ENCODE measurements at regions not wholly inside any gene's neighbourhood (a gene's known extent, or its start where the extent isn't known, plus 50 kb on each side); places are given as distances from the start of the nearest gene placed in this dataset.

DNA sequence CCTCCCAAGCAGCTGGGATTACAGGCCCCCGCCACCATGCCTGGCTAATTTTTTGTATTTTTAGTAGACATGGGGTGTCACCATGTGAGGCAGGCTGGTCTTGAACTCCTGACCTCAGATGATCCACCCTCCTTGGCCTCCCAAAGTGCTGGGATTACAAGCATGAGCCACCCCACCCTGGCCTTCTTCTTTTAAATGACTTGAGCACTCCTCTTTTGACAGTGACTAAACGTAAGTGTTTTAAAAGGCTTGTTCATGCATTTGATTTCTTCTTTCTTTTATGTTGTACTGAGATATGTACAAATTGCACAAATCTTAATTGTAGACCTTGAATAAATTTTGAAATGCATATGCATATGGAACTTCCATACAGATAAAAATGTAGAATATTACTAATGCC lies 337.9 kb downstream of the CETN3 start:
- no peak overlapping the region for H3K4me3 ChIP-seq (ENCODE audit: low read depth, low read length)
- DNase-seq (ENCODE audit: low read depth, low spot score) = no peak
- in situ Hi-C loops (cut with HindIII; ENCODE audit: low sequenced_read_pairs) = no loop called here
- TF ChIP-seq CTCF (IDR thresholded peaks at IDR 0.05; ENCODE audit: low read depth, low read length) = no peak

DNA sequence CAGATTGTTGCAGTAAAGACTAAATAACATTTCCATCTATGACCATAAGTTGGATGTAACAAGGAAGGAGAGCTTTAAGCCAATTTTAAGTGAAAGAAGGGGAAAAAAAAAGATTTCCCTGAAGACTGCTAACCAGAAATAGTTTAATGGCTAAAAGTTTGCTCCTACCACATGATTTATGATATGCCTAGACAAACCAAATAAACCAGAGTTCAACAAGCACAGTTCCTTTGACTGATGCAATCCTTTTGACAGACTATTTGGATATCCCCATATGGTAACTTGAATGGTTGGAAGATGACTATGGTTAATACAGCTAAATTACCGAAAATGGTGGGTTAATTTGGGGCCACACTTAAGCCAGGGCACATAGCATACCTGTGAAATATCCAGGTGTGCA lies 338.5 kb downstream of the CETN3 start:
- no peak overlapping the region for H3K4me3 ChIP-seq (ENCODE audit: low read depth, low read length)
- in situ Hi-C loops (cut with HindIII; ENCODE audit: low sequenced_read_pairs) = no loop called here
- TF ChIP-seq CTCF (IDR thresholded peaks at IDR 0.05; ENCODE audit: low read depth, low read length) = no peak
- DNase-seq (ENCODE audit: low read depth, low spot score) = peak; percentile 14

- in situ Hi-C loops (cut with HindIII; ENCODE audit: low sequenced_read_pairs) = no loop called here
- DNase-seq (ENCODE audit: low read depth, low spot score) = no peak
- no peak for TF ChIP-seq CTCF (IDR thresholded peaks at IDR 0.05; ENCODE audit: low read depth, low read length)
- H3K4me3 ChIP-seq (ENCODE audit: low read depth, low read length) = no peak overlapping the region
These were observed 342.6 kb downstream of the CETN3 start for GRCh38 chr5:90066920-90067319.

- in situ Hi-C loops (cut with HindIII; ENCODE audit: low sequenced_read_pairs) = no loop called here
These were observed 352.4 kb downstream of the CETN3 start for GRCh38 chr5:90056911-90057705.

DNA sequence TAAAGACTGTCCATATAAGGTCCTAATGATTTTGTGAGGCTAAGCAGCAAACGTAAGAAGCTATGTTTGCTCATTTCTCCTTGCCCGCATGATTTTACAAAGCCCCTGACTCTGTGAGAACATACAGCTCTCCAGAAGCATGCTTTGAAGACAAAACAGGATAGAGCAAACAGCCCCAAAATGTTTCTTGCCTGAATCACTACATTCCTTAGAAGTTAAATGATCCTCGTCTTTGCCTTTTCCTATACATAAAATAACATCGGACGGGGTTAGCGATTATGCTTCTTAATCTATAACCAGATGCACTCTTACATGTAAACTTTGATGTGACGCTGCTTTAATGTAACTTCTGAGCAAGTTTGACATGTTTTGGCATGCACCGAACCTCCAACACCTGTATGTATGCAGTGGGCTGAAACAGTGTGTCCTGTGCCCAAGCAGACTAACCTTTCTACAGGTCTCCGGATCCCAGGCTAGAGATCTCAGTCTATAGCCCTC lies 353.7 kb downstream of the CETN3 start:
- TF ChIP-seq CTCF (IDR thresholded peaks at IDR 0.05; ENCODE audit: low read depth, low read length) = no peak
- peak; percentile 90 for DNase-seq (ENCODE audit: low read depth, low spot score)
- H3K4me3 ChIP-seq (ENCODE audit: low read depth, low read length) = no peak overlapping the region
- in situ Hi-C loops (cut with HindIII; ENCODE audit: low sequenced_read_pairs) = no loop called here

More at GRCh38 chr5:90056911-90057705, 352.4 kb downstream of the CETN3 start:
- no peak for DNase-seq (ENCODE audit: low read depth, low spot score)
- H3K4me3 ChIP-seq (ENCODE audit: low read depth, low read length) = no peak overlapping the region
- no peak for TF ChIP-seq CTCF (IDR thresholded peaks at IDR 0.05; ENCODE audit: low read depth, low read length)

DNA sequence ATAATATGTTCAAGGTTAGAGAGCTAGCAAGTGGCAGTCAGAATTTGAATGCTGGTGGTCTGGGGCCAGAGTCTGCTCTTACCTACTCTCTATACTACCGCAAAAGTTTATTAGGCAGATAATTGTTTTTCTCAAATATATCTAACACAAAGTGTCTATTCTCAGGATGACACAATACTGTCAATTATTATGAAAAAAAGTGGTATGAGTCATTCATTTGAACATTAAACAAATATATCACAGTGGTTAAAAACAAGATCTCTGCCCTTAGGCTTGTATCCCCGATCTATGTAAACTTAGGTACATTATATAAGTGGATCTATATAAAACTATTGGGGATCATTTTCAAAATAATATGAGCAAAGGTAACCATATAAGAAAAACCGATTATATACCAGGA lies 354.9 kb downstream of the CETN3 start:
- no peak overlapping the region for H3K4me3 ChIP-seq (ENCODE audit: low read depth, low read length)
- no peak for TF ChIP-seq CTCF (IDR thresholded peaks at IDR 0.05; ENCODE audit: low read depth, low read length)
- no peak for DNase-seq (ENCODE audit: low read depth, low spot score)
- in situ Hi-C loops (cut with HindIII; ENCODE audit: low sequenced_read_pairs) = no loop called here
